RWPE1 (cell line): ENCODE measurements at regions not wholly inside any gene's neighbourhood (a gene's known extent, or its start where the extent isn't known, plus 50 kb on each side); places are given as distances from the start of the nearest gene placed in this dataset.

Source experiments
- CTCF ChIA-PET: fragments of 350-600 bp; sonication (Branson Sonifier 250); formaldehyde crosslinking; extraction: SDS; loops from one replicate; lab custom pipeline; 2021; lab: Yijun Ruan, JAX
- POLR2A ChIA-PET: fragments of 400-600 bp; formaldehyde crosslinking; extraction: SDS; loops from one replicate; lab custom pipeline; 2020; ENCODE audit warnings: antibody characterized with exemption; ENCODE audit not compliant: low non-redundant PET; lab: Yijun Ruan, JAX
- DNase-seq: peaks from one replicate; pipeline ENCODE4 v3.0.0; 2012; ENCODE audit warnings: low spot score
- H3K27ac ChIP-seq: fragments of 450-650 bp; 2 replicates; pipeline ENCODE4 v1.5.1; 2017
- TF ChIP-seq, protein P1 (sequence below): fragments of 450-650 bp; conservative IDR thresholded peaks from 2 replicates; pipeline ENCODE4 v1.5.1; 2017; ENCODE audit warnings: low read depth, mild to moderate bottlenecking

GRCh38 chr17:62897706-62898105 lies 68.3 kb upstream of the TANC2 start:
- ChIA-PET CTCF (interaction anchor here (0.7 kb wide), 1 partner anchor 476 kb away, joined by 3 read pairs; no protein-coding TSS in a partner anchor), POLR2A (no interaction called here)
- no peak overlapping the region for H3K27ac ChIP-seq
- no peak for DNase-seq
- TF ChIP-seq, protein P1, sequence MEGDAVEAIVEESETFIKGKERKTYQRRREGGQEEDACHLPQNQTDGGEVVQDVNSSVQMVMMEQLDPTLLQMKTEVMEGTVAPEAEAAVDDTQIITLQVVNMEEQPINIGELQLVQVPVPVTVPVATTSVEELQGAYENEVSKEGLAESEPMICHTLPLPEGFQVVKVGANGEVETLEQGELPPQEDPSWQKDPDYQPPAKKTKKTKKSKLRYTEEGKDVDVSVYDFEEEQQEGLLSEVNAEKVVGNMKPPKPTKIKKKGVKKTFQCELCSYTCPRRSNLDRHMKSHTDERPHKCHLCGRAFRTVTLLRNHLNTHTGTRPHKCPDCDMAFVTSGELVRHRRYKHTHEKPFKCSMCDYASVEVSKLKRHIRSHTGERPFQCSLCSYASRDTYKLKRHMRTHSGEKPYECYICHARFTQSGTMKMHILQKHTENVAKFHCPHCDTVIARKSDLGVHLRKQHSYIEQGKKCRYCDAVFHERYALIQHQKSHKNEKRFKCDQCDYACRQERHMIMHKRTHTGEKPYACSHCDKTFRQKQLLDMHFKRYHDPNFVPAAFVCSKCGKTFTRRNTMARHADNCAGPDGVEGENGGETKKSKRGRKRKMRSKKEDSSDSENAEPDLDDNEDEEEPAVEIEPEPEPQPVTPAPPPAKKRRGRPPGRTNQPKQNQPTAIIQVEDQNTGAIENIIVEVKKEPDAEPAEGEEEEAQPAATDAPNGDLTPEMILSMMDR, result no peak

DNA sequence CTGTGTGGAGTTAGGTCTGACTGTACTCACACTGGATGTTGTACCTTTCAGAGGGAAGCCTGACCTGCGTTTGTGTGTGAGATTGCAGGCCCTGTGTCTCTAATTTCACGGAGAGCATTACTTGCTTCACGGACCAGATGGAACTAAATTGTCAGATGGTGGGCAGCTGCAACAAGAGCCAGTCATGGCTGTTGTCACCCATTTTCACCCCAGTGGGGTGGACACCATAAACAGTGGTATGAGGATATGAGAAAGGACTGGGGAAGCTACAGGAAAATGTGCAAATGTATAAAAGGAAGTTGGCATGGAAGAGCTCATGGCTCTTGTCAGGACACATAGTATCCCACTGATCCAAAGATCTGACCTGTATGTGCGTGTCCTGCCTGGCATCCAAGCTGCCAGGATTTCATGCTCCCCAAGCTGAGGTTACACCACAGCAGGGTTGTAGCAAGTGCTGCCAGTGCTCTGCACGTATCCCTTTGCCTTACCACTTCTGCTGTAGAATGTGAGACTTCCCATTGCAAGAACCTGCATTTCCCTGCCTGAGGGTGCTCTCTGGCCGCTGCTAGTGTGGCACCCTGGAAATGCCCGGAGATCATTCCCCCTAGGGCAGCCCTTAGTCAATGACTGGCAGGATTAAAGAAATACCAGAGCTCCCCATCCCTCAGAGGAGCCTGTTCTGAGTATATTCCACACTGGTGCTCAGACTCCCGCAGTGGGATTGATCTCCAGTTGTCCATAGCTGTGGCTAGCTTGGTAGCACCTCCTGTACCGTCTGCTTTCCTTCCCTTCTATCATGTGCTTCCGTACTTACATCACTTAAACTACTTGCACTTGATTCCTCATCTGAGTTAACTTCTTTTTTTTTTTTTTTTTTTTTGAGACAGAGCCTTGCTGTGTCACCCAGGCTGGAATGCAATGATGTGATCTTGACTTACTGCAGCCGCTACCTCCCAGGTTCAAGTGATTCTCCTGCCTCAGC lies 70.4 kb upstream of the TANC2 start:
- POLR2A ChIA-PET, result interaction anchor here (0.5 to 0.6 kb wide), 3 partner anchors 18 to 1528 kb away, joined by 3 read pairs; no protein-coding TSS in a partner anchor
- peak overlapping the region; percentile 91 for H3K27ac ChIP-seq
- DNase-seq, result no peak
- TF ChIP-seq, protein P1, result no peak
- CTCF ChIA-PET, result no interaction called here

- H3K27ac ChIP-seq, result peak overlapping the region; percentile 91
- TF ChIP-seq, protein P1, result no peak
- ChIA-PET POLR2A (interaction anchor here (0.6 kb wide), 1 partner anchor 15 kb away, joined by 3 read pairs; no protein-coding TSS in a partner anchor), CTCF (no interaction called here)
- peak; percentile 94 for DNase-seq
Observed at GRCh38 chr17:62892870-62893338, 73.1 kb upstream of the TANC2 start.

GRCh38 chr17:62892061-62892675 lies 73.9 kb upstream of the TANC2 start:
- CTCF ChIA-PET, result no interaction called here
- TF ChIP-seq, protein P1, result no peak
- DNase-seq, result no peak
- H3K27ac ChIP-seq, result no peak overlapping the region
- POLR2A ChIA-PET, result no interaction called here

GRCh38 chr17:62891659-62892058 lies 74.4 kb upstream of the TANC2 start:
- DNase-seq, result no peak
- TF ChIP-seq, protein P1, result no peak
- ChIA-PET CTCF (interaction anchor here (0.6 kb wide), 1 partner anchor 470 kb away, joined by 3 read pairs; no protein-coding TSS in a partner anchor), POLR2A (no interaction called here)
- H3K27ac ChIP-seq, result no peak overlapping the region

DNA sequence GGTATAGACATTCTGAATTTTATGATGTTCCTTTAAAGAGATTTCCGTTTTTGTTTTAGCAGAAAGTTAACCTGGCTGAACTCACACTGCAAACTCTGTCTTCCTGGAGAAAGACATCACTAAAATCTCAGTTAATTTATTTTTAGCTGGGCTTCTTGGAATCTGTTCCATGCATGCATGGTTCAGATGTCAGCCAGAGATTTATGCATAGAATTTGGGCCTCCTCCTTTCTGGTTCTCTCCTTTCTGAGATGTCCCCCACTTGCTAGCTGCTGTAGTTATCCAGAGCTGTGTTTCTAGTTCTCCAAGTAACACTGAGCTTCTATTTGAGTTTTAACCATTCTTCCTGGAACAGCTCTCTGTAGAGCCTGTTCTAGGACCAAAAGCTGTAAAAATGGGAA lies 77.3 kb upstream of the TANC2 start:
- TF ChIP-seq, protein P1, result no peak
- DNase-seq, result no peak
- POLR2A ChIA-PET, result no interaction called here
- H3K27ac ChIP-seq, result no peak overlapping the region
- CTCF ChIA-PET, result no interaction called here
